ENCODE measurements at regions not wholly inside any gene's neighbourhood (a gene's known extent, or its start where the extent isn't known, plus 50 kb on each side); places are given as distances from the start of the nearest gene placed in this dataset.

- H3K4me3 ChIP-seq (replicated peaks; ENCODE audit: insufficient read depth, low read length): no peak overlapping the region
- no peaks in the 10 kb centered on the region for H3K27me3 ChIP-seq (ENCODE audit: insufficient read depth, poor library complexity, severe bottlenecking)
- DNase-seq (ENCODE audit: low read depth in 1 of 2, low spot score in 1 of 2): no peak
- no peak for TF ChIP-seq SPI1 (IDR thresholded peaks at IDR 0.05; ENCODE audit: borderline replicate concordance, low read depth)
- no peak overlapping the region for H3K27ac ChIP-seq (replicated peaks)
Observed at GRCh38 chr10:113407218-113407617, 145.6 kb upstream of the HABP2 start.

DNA sequence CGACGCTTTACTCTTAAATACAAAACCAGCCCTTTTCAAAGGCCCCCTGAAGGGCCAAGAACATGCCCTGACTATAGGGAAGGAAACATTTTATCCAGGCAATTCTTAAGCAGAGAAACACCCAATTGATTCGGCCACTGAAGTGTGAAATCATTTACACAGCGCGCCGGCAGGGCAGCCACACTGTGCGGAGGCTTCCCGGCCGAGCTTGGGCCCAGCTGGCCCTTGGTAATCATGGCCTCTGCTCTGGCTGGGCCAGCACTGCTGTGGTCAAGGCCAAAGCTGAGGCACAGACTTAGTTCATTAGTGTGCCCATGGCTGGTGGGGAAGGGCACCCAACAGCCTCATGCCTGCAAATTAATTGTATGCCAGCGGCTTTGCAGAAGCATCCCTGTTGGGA lies 143.7 kb upstream of the HABP2 start:
- no peak for DNase-seq (ENCODE audit: low read depth in 1 of 2, low spot score in 1 of 2)
- Histone ChIP-seq H3K4me3 (replicated peaks; ENCODE audit: insufficient read depth, low read length) (no peak overlapping the region), H3K27ac (replicated peaks) (no peak overlapping the region), H3K27me3 (ENCODE audit: insufficient read depth, poor library complexity, severe bottlenecking) (no peaks in the 10 kb centered on the region)
- no peak for TF ChIP-seq REST (IDR thresholded peaks at IDR 0.05; ENCODE audit: insufficient replicate concordance, low read depth)
- TF ChIP-seq, protein P1, sequence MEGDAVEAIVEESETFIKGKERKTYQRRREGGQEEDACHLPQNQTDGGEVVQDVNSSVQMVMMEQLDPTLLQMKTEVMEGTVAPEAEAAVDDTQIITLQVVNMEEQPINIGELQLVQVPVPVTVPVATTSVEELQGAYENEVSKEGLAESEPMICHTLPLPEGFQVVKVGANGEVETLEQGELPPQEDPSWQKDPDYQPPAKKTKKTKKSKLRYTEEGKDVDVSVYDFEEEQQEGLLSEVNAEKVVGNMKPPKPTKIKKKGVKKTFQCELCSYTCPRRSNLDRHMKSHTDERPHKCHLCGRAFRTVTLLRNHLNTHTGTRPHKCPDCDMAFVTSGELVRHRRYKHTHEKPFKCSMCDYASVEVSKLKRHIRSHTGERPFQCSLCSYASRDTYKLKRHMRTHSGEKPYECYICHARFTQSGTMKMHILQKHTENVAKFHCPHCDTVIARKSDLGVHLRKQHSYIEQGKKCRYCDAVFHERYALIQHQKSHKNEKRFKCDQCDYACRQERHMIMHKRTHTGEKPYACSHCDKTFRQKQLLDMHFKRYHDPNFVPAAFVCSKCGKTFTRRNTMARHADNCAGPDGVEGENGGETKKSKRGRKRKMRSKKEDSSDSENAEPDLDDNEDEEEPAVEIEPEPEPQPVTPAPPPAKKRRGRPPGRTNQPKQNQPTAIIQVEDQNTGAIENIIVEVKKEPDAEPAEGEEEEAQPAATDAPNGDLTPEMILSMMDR (IDR thresholded peaks at IDR 0.05; ENCODE audit: insufficient read depth, low read length): no peak
- no peak for TF ChIP-seq GABPA (IDR thresholded peaks at IDR 0.05; ENCODE audit: low read depth)
- no peak for TF ChIP-seq SPI1 (IDR thresholded peaks at IDR 0.05; ENCODE audit: borderline replicate concordance, low read depth)
- no peak for TF ChIP-seq POLR2AphosphoS5 (IDR thresholded peaks at IDR 0.05; ENCODE audit: low read depth)

GRCh38 chr10:113410618-113411017 lies 142.2 kb upstream of the HABP2 start:
- no peak for TF ChIP-seq SPI1 (IDR thresholded peaks at IDR 0.05; ENCODE audit: borderline replicate concordance, low read depth)
- no peak for TF ChIP-seq REST (IDR thresholded peaks at IDR 0.05; ENCODE audit: insufficient replicate concordance, low read depth)
- H3K27me3 ChIP-seq (ENCODE audit: insufficient read depth, poor library complexity, severe bottlenecking): no peaks in the 10 kb centered on the region
- H3K4me3 ChIP-seq (replicated peaks; ENCODE audit: insufficient read depth, low read length): no peak overlapping the region
- no peak for DNase-seq (ENCODE audit: low read depth in 1 of 2, low spot score in 1 of 2)
- no peak overlapping the region for H3K27ac ChIP-seq (replicated peaks)

- TF ChIP-seq SPI1 (IDR thresholded peaks at IDR 0.05; ENCODE audit: borderline replicate concordance, low read depth): no peak
- TF ChIP-seq, protein P1 (IDR thresholded peaks at IDR 0.05; ENCODE audit: insufficient read depth, low read length): no peak
- no peak for TF ChIP-seq REST (IDR thresholded peaks at IDR 0.05; ENCODE audit: insufficient replicate concordance, low read depth)
- no peak for TF ChIP-seq GABPA (IDR thresholded peaks at IDR 0.05; ENCODE audit: low read depth)
- TF ChIP-seq POLR2AphosphoS5 (IDR thresholded peaks at IDR 0.05; ENCODE audit: low read depth): no peak
- H3K27me3 ChIP-seq (ENCODE audit: insufficient read depth, poor library complexity, severe bottlenecking): no peaks in the 10 kb centered on the region
- H3K4me3 ChIP-seq (replicated peaks; ENCODE audit: insufficient read depth, low read length): no peak overlapping the region
- DNase-seq (ENCODE audit: low read depth in 1 of 2, low spot score in 1 of 2): no peak
- no peak overlapping the region for H3K27ac ChIP-seq (replicated peaks)
Observed at GRCh38 chr10:113411456-113411855, 141.4 kb upstream of the HABP2 start.

Measured in HL-60 (cell line).